A204.1 (cell line): ENCODE measurements at regions not wholly inside any gene's neighbourhood (a gene's known extent, or its start where the extent isn't known, plus 50 kb on each side); places are given as distances from the start of the nearest gene placed in this dataset.

Experiments used
- FAIRE-seq: peaks from 2 replicates; lab custom pipeline; 2012; peaks lifted over from hg19 to GRCh38; lab: Jason Lieb, UNC

DNA sequence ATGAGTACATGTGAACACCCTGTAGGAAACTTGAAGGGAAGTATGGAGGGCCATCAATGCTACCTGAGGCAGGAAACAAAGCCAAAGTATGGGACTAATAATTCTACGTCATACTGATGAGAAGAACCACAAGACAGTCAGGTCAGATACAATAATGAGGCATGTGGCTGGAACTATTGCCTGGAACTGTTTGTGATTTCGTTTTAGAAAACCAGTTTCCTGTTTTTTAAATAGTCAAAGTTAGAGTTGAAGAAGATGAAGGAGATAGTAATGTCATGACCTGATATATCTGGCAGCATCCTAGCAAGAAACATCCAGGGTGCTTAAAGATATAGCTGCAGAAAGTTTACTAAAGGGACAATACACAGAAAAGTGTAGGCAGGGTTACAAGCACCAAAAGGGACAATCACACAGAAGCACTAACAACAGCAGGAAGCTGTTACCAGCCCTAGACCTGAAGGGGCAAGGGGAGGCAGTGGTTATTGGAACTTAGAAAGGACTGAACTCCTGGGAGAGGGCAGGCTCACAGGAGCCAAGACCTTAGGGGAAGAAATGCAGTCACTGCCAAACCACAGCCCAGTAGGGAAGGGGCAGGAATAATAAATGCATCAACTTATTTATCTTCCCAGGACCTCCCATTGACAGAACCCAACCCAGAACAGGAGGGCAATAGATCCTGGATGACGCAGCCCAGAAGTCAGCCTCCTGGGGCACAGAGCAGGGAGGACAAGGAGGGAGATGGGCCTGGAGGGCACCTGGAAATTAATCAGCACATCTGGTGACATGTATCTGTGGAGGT, 302.1 kb upstream of the STT3B start:
- FAIRE-seq: no peak

DNA sequence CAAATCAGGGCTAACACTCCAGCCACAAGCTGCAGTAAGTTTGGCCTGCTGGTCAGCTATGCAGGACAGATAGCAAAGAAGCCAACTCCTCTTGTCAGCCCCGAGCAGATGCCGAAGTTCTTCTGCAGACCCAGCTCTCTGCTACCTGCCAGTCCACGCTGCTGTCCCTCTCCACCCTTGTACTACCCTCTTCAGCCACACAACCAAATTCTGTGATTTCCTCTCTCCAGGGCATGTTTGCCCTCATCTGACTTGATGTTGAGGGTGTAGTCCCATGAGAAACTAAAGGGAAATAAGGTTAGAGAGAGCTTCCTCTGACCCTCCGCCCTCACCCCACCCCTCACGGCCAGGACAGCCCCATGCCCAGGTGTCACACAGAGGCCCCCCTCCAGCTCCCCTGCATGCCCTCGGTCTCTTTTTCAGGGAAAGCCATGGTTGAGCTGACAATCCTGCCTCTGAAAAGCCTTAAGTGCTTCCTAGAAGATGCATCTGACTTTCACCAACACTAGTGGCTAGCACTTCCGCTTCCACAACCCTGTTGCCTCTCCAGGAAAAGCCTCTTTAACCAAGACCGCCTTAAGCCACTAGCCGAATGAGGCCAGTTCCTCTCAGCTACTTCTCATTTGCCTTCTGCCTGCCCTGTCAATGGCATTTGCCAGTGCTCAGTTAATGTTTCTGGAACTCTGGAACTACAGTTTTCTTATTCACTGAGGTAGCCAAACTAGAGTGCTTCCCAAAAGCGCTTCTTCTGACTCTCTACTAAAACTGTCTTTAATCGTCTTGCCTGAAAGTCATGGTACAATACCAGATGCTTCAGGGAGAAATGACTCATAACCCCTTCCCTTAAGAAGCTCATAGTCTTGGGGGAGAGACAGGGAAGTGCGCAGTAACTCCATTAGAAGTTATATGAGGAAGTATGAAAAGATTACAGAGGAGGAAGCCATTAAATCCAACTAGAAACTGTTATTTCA, 300.4 kb upstream of the STT3B start:
- FAIRE-seq: no peak

DNA sequence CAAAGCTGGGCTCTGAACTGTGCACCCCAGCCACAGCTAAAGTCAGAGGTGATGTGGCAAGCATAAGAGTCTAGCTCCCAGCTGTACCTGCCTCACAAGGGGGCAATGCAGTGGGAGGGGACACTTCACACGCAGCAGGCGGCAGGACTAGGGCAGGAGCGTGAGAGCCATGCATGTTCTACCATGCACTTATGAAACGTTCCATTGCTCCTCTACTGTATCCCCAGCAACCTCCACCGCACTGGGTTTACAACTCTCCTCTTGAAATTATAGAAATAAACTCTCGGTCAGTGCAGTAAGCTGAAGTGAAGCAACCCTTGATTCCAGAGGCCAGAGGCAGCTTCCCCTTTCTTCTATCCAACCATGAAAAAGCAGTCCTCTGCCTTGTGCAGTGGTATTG, 298.6 kb upstream of the STT3B start:
- no peak for FAIRE-seq

DNA sequence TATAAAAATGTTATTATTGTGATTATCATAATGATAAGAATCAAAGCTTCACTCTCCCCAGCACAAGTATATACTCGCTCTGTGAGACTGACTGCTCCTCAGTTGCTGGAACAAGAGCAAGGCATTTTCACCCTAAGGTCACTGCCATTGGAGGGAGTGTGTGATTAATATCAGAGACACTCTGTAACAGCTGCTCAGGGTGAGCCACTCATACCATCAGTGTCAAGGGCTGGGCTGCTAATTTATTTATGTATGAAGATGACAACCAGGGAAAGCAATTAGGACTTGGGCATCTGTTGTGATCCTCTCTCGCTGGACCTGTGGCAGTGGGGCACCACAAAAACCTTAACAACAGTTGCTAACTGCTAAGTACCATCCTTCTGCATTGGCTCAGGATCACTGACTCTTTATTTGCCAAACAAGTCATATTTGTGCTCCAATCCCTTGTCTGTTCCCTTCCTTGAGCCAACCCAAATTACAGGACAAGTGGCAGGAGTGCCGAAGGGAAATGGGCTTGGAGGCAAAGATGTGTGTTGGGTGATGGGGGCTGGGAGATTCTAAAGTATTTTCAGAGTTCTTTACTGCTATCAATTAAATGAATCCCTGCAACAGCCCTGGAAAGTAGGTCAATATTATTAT, 297.5 kb upstream of the STT3B start:
- no peak for FAIRE-seq

DNA sequence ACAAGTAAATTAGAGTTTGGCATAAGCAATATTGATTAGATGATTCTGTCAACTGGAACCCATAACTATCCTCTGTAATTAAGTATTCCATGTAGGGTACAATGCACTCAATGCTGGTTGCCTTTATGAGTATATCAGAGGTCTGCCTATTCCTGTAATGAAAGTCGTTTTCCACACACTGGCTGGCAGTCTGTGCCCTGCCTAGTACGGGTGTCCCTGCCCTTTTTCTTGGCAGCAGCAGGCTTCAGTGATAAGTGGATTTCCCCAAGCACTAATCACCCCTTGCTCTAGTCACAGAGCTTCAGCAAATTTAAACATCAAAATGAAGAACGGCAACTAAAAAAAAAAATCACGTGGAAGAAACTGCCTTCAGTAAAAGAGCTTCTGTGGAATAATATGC, 294.8 kb upstream of the STT3B start:
- FAIRE-seq: no peak

- FAIRE-seq: no peak
Observed at GRCh38 chr3:31240013-31240412, 292.7 kb upstream of the STT3B start.

GRCh38 chr3:31240466-31240865, 292.3 kb upstream of the STT3B start:
- no peak for FAIRE-seq

DNA sequence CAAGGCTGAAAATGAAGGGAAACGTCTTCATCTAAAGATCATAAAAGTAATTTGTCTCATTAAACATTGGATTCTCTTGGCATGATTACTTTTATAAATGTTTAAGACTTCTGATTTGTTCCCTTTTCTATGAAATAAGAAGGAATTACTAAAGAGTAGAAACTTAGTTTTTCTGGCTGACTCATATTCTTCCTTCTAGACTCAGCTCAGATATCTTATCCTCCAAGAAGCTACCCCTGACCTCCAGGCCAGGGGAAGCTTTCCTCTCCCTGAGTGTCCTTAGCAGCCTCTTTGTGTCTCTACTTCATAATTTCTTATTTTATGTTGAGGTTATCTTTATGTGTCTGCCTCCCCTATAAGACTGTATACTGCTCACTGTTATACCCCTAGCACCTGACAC, 291.9 kb upstream of the STT3B start:
- no peak for FAIRE-seq

DNA sequence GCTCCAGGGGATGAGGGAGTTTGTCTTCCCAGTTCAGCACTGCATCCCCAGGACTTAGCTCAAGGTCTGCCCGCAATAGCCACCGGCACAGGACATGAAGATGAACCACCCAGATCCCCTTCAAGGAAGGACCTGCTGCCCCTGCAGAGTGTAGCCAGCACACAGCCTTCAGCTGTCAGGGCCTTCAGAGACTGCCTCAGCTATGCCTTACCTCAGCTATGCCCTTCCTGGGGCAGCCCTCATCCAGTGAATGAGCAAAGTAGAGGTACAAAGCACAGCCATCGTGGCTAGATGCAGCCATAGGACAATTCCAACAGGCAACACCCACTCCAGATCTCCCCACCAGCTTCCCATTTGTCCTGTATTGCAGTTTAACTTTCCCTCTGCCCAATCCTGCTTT, 291.2 kb upstream of the STT3B start:
- FAIRE-seq: no peak

DNA sequence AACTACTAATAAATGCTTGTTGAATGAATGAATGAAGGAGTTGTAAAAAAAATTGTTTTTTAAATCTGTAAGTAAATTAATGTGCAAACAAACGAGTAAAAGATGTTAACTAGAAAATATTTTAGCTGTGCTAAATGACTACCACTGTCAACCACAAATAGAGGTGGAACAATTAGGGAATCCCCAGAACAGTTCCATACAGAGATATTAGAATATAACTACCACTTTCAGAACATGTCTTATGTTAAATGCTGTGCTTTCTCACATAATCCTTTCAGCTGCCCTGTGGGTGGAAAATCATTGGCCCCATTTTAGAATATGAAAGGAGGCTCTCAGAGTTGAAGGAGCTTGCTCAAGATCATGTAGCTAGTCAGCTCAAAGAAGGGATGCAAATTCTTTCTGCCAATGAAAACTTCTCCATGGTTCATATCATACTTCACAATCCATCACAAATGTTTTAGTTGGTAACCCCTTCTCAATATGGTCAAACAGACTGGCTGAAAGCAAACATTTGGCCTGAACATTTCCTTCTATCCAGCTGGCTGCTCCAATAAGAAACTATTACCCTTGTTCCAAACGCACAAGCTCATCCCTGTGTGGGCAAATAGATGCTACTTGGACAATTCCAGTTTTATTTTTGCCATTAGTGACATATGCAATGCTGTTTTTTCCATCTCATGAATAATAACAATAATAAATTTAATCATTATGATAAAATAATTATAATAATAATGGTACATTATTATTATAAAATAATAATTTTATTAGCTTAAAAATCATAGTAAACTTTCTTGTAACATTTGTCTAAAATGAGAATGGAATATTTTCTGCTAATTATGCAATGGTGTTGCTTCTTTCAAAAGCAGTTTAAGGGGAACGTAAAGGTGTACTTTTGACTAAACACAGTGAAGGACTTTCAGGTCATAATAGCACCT, 290.4 kb upstream of the STT3B start:
- no peak for FAIRE-seq

DNA sequence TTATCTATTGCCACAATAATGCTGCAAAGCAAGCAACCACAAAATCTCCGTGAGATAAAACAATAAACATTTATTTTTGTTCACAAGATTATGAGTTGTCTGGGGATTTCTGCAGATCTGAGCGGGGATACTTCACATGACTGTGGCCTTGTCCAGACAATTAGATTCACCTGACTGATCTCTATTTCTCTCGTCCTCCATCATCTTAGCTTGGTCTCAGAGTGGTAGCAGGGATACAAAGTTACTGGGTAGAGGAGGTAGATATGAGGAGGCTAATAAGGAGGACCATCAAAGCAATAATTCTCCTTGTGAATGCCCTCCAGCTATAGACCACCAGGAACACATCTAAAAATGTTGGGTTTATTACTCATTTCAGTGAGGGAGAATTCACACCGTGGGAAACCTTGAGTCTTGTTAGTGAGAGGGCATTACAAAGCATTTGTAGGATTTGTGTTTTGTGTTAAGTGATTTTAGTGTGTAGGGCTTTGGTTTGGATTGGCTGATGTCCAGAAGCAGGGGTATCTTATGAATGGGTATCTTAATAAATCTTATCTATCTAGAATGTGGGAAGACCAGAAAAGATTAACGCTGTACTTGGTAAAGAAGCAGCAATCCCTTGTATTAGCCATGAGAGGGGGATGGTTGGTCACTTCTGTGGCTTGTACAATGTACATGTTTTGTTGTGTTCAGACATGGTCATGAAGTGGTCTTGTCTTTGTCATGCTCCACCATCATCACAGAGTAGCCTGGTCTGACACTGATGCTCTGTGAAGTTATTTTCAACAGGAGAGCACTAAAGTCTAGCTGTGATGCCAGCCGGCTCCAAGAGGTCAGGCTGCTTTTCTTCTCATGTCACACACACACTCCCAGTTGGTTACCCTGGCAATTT, 287.6 kb upstream of the STT3B start:
- FAIRE-seq: no peak

DNA sequence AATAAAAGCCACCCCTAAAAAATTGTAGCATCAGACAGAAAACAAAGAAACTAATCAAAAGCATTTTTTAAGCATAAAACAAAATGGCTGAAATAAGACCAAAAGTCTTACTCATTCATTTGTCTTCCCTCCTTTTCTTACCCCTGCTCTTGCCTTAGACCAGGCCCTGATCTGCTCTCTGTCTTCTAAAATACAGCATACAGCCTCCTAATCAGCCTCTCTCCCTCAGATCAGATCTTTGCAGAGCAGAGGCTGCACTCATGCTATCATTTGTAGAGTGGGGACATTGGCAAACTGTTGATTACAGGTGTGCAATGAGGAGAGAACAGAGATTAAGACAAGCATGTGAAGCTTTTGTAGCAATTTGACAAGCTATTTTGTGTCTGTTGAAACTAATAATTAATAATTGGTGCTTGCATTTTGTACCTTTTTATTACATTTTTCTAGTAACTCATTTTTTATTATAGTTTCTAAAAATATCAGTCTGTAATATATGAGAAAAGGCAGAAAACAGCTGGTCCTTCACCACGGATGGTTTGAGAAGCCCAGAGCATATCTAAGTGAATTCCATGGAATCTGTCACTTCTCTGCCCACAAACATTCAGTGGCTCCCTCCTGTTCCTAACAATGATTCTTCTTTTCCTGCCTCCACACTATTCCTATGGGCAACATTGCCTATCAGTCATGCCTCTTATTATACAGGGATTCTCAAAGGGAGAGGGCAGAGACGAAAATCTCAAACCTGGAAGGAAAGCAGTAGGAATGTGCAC, 286.2 kb upstream of the STT3B start:
- FAIRE-seq: no peak

DNA sequence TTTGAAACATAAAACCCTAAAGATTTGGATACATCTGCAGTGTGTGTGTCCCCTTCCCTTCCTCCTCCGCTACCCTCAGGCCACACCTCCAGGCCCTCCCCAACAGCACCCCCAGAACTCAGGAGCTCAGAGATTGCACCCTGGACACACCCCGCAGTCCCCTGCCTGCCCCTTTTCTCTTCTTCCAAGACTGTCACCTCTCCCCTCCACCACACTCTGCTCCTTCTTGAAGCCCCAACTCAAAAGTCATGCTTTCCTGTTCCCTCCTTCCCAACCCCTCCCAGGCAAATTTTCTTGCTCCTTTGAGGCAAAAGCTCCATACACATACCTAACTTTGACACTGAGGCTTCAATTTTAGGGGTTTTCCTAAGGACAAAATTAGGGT, 285.7 kb upstream of the STT3B start:
- FAIRE-seq: no peak

- FAIRE-seq: no peak
Observed at GRCh38 chr3:31247850-31248562, 284.7 kb upstream of the STT3B start.

DNA sequence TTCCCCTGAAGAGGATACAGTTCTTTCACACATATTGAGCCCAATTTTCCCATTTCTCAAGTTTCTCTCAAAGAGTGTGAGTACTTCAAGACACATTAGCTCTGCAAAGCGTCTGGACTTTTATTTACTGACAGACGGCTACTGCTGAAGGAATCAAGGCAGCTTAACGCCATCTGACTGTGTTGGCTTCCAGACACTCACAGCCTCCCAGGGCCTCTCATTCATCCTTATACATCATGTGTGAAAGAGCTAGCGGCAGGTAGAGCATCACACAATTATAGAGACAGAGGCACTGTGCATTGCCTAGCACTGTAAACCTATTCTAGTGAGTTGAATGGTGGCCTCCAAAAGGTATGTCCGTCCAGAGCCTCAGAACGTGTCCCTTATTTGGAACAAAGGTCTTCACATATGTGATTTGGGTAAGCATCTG, 284.1 kb upstream of the STT3B start:
- FAIRE-seq: no peak

DNA sequence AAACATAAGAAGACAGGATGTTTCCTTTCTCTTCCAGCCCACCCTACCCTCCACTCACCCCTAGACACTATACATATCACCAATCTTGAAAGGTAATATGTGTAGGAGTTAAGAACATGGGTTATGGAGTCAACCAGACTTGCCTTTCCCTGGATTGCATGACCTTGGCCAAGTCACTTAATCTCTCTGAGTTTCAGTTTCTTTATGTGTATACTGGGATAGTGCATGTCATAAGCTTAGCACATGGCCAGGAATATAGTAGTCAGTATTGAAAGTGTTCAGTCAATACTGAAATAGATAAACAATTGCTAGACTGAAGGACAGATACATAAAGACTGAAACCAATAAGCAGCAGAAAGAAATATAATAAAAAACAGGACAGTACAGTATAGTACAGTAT, 283.2 kb upstream of the STT3B start:
- no peak for FAIRE-seq

- no peak for FAIRE-seq
Observed at GRCh38 chr3:31250116-31250777, 282.5 kb upstream of the STT3B start.

GRCh38 chr3:31251083-31251482, 281.6 kb upstream of the STT3B start:
- FAIRE-seq: no peak
